HEK293T (cell line): ENCODE measurements at regions not wholly inside any gene's neighbourhood (a gene's known extent, or its start where the extent isn't known, plus 50 kb on each side); places are given as distances from the start of the nearest gene placed in this dataset.
"Not testable (repeated sequence)": the region's sequence is repeated elsewhere in the genome, so short reads cannot be mapped to it uniquely, and the experiment has no call there.

Experiments used
- ARNT ChIP-seq: fragments of 450-650 bp; IDR thresholded peaks from 2 replicates; pipeline ENCODE4 v1.6.1; 2017; ENCODE audit warnings: mild to moderate bottlenecking
- BHLHE40 ChIP-seq: fragments of 450-650 bp; IDR thresholded peaks from 2 replicates; pipeline ENCODE4 v1.6.1; 2016; ENCODE audit warnings: mild to moderate bottlenecking, moderate library complexity, borderline replicate concordance
- ELF4 ChIP-seq: fragments of 450-650 bp; IDR thresholded peaks from 2 replicates; pipeline ENCODE4 v1.6.1; 2017; ENCODE audit warnings: antibody characterized with exemption
- FOXA1 ChIP-seq: fragments of 450-650 bp; IDR thresholded peaks from 2 replicates; pipeline ENCODE4 v1.6.1; 2016; ENCODE audit warnings: mild to moderate bottlenecking
- FOXK2 ChIP-seq: fragments of 450-650 bp; IDR thresholded peaks from 2 replicates; pipeline ENCODE4 v1.6.1; 2016; ENCODE audit warnings: mild to moderate bottlenecking
- FOXM1 ChIP-seq: fragments of 450-650 bp; IDR thresholded peaks from 2 replicates; pipeline ENCODE4 v1.6.1; 2017; ENCODE audit warnings: mild to moderate bottlenecking, borderline replicate concordance
- HDGF ChIP-seq: fragments of 450-650 bp; IDR thresholded peaks from 2 replicates; pipeline ENCODE4 v1.6.1; 2017; ENCODE audit warnings: antibody characterized with exemption, borderline replicate concordance
- L3MBTL2 ChIP-seq: fragments of 450-650 bp; conservative IDR thresholded peaks from 2 replicates; pipeline ENCODE4 v1.6.1; 2016; ENCODE audit warnings: mild to moderate bottlenecking
- LEF1 ChIP-seq: fragments of 450-650 bp; IDR thresholded peaks from 2 replicates; pipeline ENCODE4 v1.6.1; 2017; ENCODE audit warnings: mild to moderate bottlenecking, borderline replicate concordance
- SP1 ChIP-seq: fragments of 450-650 bp; IDR thresholded peaks from 2 replicates; pipeline ENCODE4 v1.6.1; 2017
- SUZ12 ChIP-seq: fragments of 450-650 bp; IDR thresholded peaks from 2 replicates; pipeline ENCODE4 v1.6.1; 2016; ENCODE audit warnings: mild to moderate bottlenecking
- TARDBP ChIP-seq: fragments of 450-650 bp; IDR thresholded peaks from 2 replicates; pipeline ENCODE4 v1.6.1; 2016
- ZNF384 ChIP-seq: fragments of 450-650 bp; IDR thresholded peaks from 2 replicates; pipeline ENCODE4 v1.6.1; 2016
- TF ChIP-seq, protein P1 (sequence below): fragments of 450-650 bp; IDR thresholded peaks from 2 replicates; pipeline ENCODE4 v1.6.1; 2016

DNA sequence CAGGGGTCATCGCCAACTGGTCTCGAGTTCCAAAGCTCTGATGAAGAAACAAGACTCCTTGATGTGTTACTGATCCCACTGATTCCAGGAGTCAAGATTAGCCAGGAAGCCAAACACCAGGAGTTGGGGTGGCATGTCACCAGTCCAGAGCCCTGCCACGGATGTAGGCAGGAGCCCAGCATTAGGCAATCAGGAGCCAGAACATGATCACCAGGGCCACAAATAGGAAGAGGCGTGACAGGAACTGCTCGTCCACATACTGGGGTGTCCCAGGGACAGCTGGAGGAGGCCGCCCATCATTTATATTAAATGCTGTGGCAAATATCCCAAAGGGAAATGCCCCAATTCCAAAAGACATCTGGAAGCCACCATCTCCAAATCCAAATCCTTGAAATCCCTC lies 74.5 kb upstream of the BLTP1 start:
- TF ChIP-seq SP1, HDGF, FOXM1, BHLHE40, SUZ12, L3MBTL2, ZNF384, ARNT, TARDBP, LEF1, FOXA1, FOXK2, ELF4: not testable (repeated sequence)
- TF ChIP-seq, protein P1, sequence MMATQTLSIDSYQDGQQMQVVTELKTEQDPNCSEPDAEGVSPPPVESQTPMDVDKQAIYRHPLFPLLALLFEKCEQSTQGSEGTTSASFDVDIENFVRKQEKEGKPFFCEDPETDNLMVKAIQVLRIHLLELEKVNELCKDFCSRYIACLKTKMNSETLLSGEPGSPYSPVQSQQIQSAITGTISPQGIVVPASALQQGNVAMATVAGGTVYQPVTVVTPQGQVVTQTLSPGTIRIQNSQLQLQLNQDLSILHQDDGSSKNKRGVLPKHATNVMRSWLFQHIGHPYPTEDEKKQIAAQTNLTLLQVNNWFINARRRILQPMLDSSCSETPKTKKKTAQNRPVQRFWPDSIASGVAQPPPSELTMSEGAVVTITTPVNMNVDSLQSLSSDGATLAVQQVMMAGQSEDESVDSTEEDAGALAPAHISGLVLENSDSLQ, result not testable (repeated sequence)
